22Rv1 (cell line): ENCODE measurements at regions not wholly inside any gene's neighbourhood (a gene's known extent, or its start where the extent isn't known, plus 50 kb on each side); places are given as distances from the start of the nearest gene placed in this dataset.

Experiments used
- CTCF ChIP-seq: fragments of 450-650 bp; IDR thresholded peaks from 2 replicates; pipeline ENCODE4 v1.5.1; 2017; ENCODE audit warnings: mild to moderate bottlenecking
- ZFX ChIP-seq: fragments of 450-650 bp; IDR thresholded peaks from 2 replicates; pipeline ENCODE4 v1.6.1; 2017; ENCODE audit warnings: antibody characterized with exemption, borderline replicate concordance

GRCh38 chr9:97767891-97768290 lies 70.8 kb upstream of the XPA start:
- TF ChIP-seq CTCF (no peak), ZFX (no peak)
